Gastroesophageal sphincter (tissue), 4 donors: ENCODE measurements at regions not wholly inside any gene's neighbourhood (a gene's known extent, or its start where the extent isn't known, plus 50 kb on each side); places are given as distances from the start of the nearest gene placed in this dataset.

ENCODE experiments used
- ATAC-seq: fragments of 150-250 bp; one replicate; pipeline ENCODE4 v1.9.1; 2016; ENCODE audit warnings: mild to moderate bottlenecking, moderate library complexity
- H3K27ac ChIP-seq, 4 donors: fragments of 200-600 bp; sonication (generic) in 3 of 4; 1 replicate in 3 of 4; 2 replicates in 1 of 4; pipeline ENCODE4 v1.5.1; 2016 to 2019
- H3K27me3 ChIP-seq: fragments of 200-600 bp; sonication (generic); one replicate; pipeline ENCODE4 v1.5.1; 2019
- H3K36me3 ChIP-seq, 2 donors: fragments of 200-600 bp; sonication (generic); one replicate each; pipeline ENCODE4 v1.5.1; 2019; ENCODE audit warnings: control low read depth in 1 of 2
- H3K4me1 ChIP-seq, 3 donors: fragments of 200-600 bp; sonication (generic); 1 replicate in 2 of 3; 2 replicates in 1 of 3; pipeline ENCODE4 v1.5.1; 2016 to 2019; ENCODE audit warnings: control low read depth in 2 of 3
- H3K4me3 ChIP-seq, 2 donors: fragments of 200-600 bp; sonication (generic); one replicate each; pipeline ENCODE4 v1.5.1; 2019; ENCODE audit warnings: mild to moderate bottlenecking in 1 of 2, moderate library complexity in 1 of 2
- H3K9me3 ChIP-seq, 3 donors: fragments of 200-600 bp; sonication (generic); one replicate each; pipeline ENCODE4 v1.5.1; 2017 to 2019; ENCODE audit warnings: control low read depth in 2 of 3
- CTCF ChIP-seq, 4 experiments: fragments of 200-600 bp in 2 of 4; fragments of 450-650 bp in 2 of 4; sonication (generic) in 1 of 4; IDR thresholded peaks; one replicate each; pipeline ENCODE4 v1.5.1; 2017 to 2019; ENCODE audit warnings: antibody characterized with exemption in 4 of 4, mild to moderate bottlenecking in 2 of 4, moderate library complexity in 2 of 4
- EP300 ChIP-seq: sonication (generic); formaldehyde crosslinking; IDR thresholded peaks from one replicate; pipeline ENCODE4 v1.6.1; 2017; ENCODE audit warnings: antibody characterized with exemption, mild to moderate bottlenecking
- POLR2A ChIP-seq, 2 donors: fragments of 450-650 bp; IDR thresholded peaks; one replicate each; pipeline ENCODE4 v1.6.1; 2017; ENCODE audit warnings: antibody characterized with exemption in 2 of 2, mild to moderate bottlenecking in 2 of 2, moderate library complexity in 1 of 2
- POLR2AphosphoS5 ChIP-seq: sonication (generic); formaldehyde crosslinking; IDR thresholded peaks from one replicate; pipeline ENCODE4 v1.6.1; 2017; ENCODE audit warnings: antibody characterized with exemption
- WGBS, 2 donors: methylation state at CpG; one replicate each; pipeline ENCODE4 v1.1.5; 2018; ENCODE audit warnings: low coverage in 1 of 2; 5-methylcytosine and 5-hydroxymethylcytosine counted together

GRCh38 chr10:90321132-90321816, 536.6 kb downstream of the HTR7 start:
- 91 to 100% methylated on average over 3 of the region's 3 CpGs for WGBS, 2 donors
- no peak overlapping the region for H3K4me3 ChIP-seq

GRCh38 chr10:90326498-90327267, 531.2 kb downstream of the HTR7 start:
- H3K27ac ChIP-seq = no peak overlapping the region
- no peaks in the 10 kb centered on the region for H3K4me1 ChIP-seq
- no peaks in the 10 kb centered on the region for H3K36me3 ChIP-seq
- no peaks in the 10 kb centered on the region for H3K9me3 ChIP-seq
- ATAC-seq = no peak
- H3K27me3 ChIP-seq = no peaks in the 10 kb centered on the region
- H3K4me3 ChIP-seq = no peak overlapping the region
- TF ChIP-seq POLR2AphosphoS5 (no peak), CTCF (IDR thresholded peaks at IDR 0.05) (no peak), POLR2A (IDR thresholded peaks at IDR 0.05) (no peak), EP300 (no peak)
- WGBS, 2 donors = 75 to 80% methylated on average over 1 to 2 of the region's 2 CpGs

More at GRCh38 chr10:90321132-90321816, 536.6 kb downstream of the HTR7 start:
- TF ChIP-seq EP300 = no peak
- no peak for TF ChIP-seq CTCF (IDR thresholded peaks at IDR 0.05)
- TF ChIP-seq POLR2A (IDR thresholded peaks at IDR 0.05) = no peak
- no peak for TF ChIP-seq POLR2AphosphoS5
- H3K36me3 ChIP-seq = no peaks in the 10 kb centered on the region
- H3K4me1 ChIP-seq = no peaks in the 10 kb centered on the region
- H3K27me3 ChIP-seq = no peaks in the 10 kb centered on the region
- no peaks in the 10 kb centered on the region for H3K9me3 ChIP-seq
- no peak overlapping the region for H3K27ac ChIP-seq
- no peak for ATAC-seq

- Histone ChIP-seq H3K9me3 (no peaks in the 10 kb centered on the region), H3K4me3 (no peak overlapping the region), H3K27me3 (no peaks in the 10 kb centered on the region), H3K4me1 (no peaks in the 10 kb centered on the region), H3K27ac (no peak overlapping the region), H3K36me3 (no peaks in the 10 kb centered on the region)
- WGBS, 2 donors = 71 to 74% methylated on average over 4 of the region's 4 CpGs
- TF ChIP-seq POLR2A (IDR thresholded peaks at IDR 0.05) = no peak
- no peak for TF ChIP-seq EP300
- TF ChIP-seq POLR2AphosphoS5 = no peak
- TF ChIP-seq CTCF (IDR thresholded peaks at IDR 0.05) = no peak
- no peak for ATAC-seq
Measured at GRCh38 chr10:90327611-90328010, 530.2 kb downstream of the HTR7 start.

DNA sequence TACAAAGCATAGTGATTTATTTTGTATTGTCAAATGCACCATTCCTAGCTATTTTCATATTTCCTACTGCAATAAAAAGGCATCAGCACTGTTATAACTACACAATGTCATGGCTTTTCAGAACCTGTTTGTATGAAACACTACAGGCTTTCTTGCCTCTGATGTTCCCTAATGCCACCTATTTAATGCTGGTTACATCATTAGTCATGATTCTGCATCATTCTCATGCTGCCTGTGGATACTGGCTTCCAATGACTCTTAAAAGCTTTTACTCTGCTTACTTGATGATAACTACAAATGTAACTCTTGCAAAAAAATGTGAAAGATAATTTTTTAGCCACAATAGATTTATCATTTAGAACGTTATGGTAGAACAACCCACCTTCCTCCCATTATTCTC, 529.4 kb downstream of the HTR7 start:
- no peak for ATAC-seq
- 40% methylated on average over 1 of the region's 1 CpG; no CpG with 5 or more reads in 1 of the 2 donors for WGBS, 2 donors

More for the DNA sequence above, 529.4 kb downstream of the HTR7 start:
- Histone ChIP-seq H3K4me1 (no peaks in the 10 kb centered on the region), H3K36me3 (no peaks in the 10 kb centered on the region), H3K27ac (no peak overlapping the region), H3K4me3 (no peak overlapping the region), H3K27me3 (no peaks in the 10 kb centered on the region), H3K9me3 (no peaks in the 10 kb centered on the region)
- TF ChIP-seq EP300 (no peak), CTCF (IDR thresholded peaks at IDR 0.05) (no peak), POLR2A (IDR thresholded peaks at IDR 0.05) (no peak), POLR2AphosphoS5 (no peak)
